ENCODE measurements at regions not wholly inside any gene's neighbourhood (a gene's known extent, or its start where the extent isn't known, plus 50 kb on each side); places are given as distances from the start of the nearest gene placed in this dataset.

GRCh38 chr2:133705287-133705686, 137.0 kb upstream of the NCKAP5 start:
- Histone ChIP-seq H2AFZ (ENCODE audit: low read depth, low read length) (no peak overlapping the region), H3K9me1 (ENCODE audit: control insufficient read depth, insufficient read depth, low read length) (no peaks in the 10 kb centered on the region), H4K20me1 (replicated peaks; ENCODE audit: control insufficient read depth, insufficient read depth, low read length) (no peaks in the 10 kb centered on the region), H3K4me2 (ENCODE audit: insufficient read depth, low read length) (no peak overlapping the region), H3K27ac (ENCODE audit: extremely low read depth, low read depth, low read length) (no peak overlapping the region), H3K36me3 (ENCODE audit: control insufficient read depth, insufficient read depth, low read length) (no peaks in the 10 kb centered on the region), H3K4me3 (no peak overlapping the region), H3K79me2 (ENCODE audit: control insufficient read depth, insufficient read depth, low read length) (no peaks in the 10 kb centered on the region), H3K27me3 (ENCODE audit: control insufficient read depth in 2 of 2, insufficient read depth in 2 of 2, low read length in 2 of 2) (no peaks in the 10 kb centered on the region), H3K4me1 (replicated peaks in 1 of 2; ENCODE audit: control insufficient read depth in 2 of 2, insufficient read depth in 2 of 2, low read length in 2 of 2) (no peaks in the 10 kb centered on the region), H3K9me3 (replicated peaks; ENCODE audit: control insufficient read depth, insufficient read depth, low read depth, low read length) (no peaks in the 10 kb centered on the region), H3K9ac (ENCODE audit: insufficient read depth in 1 of 2, low read depth in 2 of 2, low read length in 2 of 2) (no peak overlapping the region)
- ATAC-seq, result no peak
- POLR2A ChIA-PET, result no interaction called here
- CTCF ChIA-PET (ENCODE audit: low intra/inter-chr PET ratio), result no interaction called here
- no peak for DNase-seq (ENCODE audit: extremely low read depth in 1 of 4, low spot score in 3 of 4)
- no TSS peak for BruUV-seq (replicated peaks)
- no peak for FAIRE-seq
- in situ Hi-C loops (cut with MboI), result no loop called here
- intact Hi-C loops (cut with micrococcal nuclease), result no loop called here
- 0% methylated on average over 1 of the region's 1 CpG for WGBS (ENCODE audit: insufficient coverage, low coverage, missing lambda C conversion rate)
- TF ChIP-seq CTCF (IDR thresholded peaks at IDR 0.05 in 2 of 3, conservative IDR thresholded peaks at IDR 0.05 in 1 of 3; ENCODE audit: insufficient read depth in 2 of 3, low read depth in 1 of 3, low read length in 3 of 3) (no peak), ETV5 (CRISPR knock-in tag; IDR thresholded peaks at IDR 0.05; ENCODE audit: low read depth) (no peak), SLC30A9 (CRISPR knock-in tag; IDR thresholded peaks at IDR 0.05) (no peak), NRF1 (conservative IDR thresholded peaks at IDR 0.05 in 1 of 2, IDR thresholded peaks at IDR 0.05 in 1 of 2) (no peak), AFF4 (CRISPR knock-in tag; IDR thresholded peaks at IDR 0.05) (no peak), ZBTB12 (CRISPR knock-in tag; IDR thresholded peaks at IDR 0.05) (no peak), NR2C2 (CRISPR knock-in tag; IDR thresholded peaks at IDR 0.05) (no peak), NR2C2 (tag; IDR thresholded peaks at IDR 0.05) (no peak), CAMTA2 (CRISPR knock-in tag; conservative IDR thresholded peaks at IDR 0.05) (no peak), ZNF77 (CRISPR knock-in tag; IDR thresholded peaks at IDR 0.05) (no peak), HDAC3 (IDR thresholded peaks at IDR 0.05; ENCODE audit: borderline replicate concordance, partially characterized antibody) (no peak), CBX5 (IDR thresholded peaks at IDR 0.05; ENCODE audit: borderline replicate concordance, low read depth) (no peak), ZNF134 (CRISPR knock-in tag; conservative IDR thresholded peaks at IDR 0.05) (no peak), GTF2A2 (tag; IDR thresholded peaks at IDR 0.05) (no peak), SMARCA4 (IDR thresholded peaks at IDR 0.05) (no peak)
